ENCODE measurements at regions not wholly inside any gene's neighbourhood (a gene's known extent, or its start where the extent isn't known, plus 50 kb on each side); places are given as distances from the start of the nearest gene placed in this dataset.

- ChIA-PET POLR2A (no interaction called here), CTCF (no interaction called here)
- H3K27ac Mint-ChIP-seq = no peak overlapping the region
- H3K4me1 Mint-ChIP-seq (ENCODE audit: low read depth) = no peaks in the 10 kb centered on the region
- H3K36me3 Mint-ChIP-seq (ENCODE audit: low read depth) = no peaks in the 10 kb centered on the region
- ATAC-seq = no peak
- no peak overlapping the region for H3K4me3 Mint-ChIP-seq
- intact Hi-C loops (cut with micrococcal nuclease) = no loop called here
- H3K9me3 Mint-ChIP-seq = no peaks in the 10 kb centered on the region
- no peaks in the 10 kb centered on the region for H3K27me3 Mint-ChIP-seq
- TF ChIP-seq CTCF (IDR thresholded peaks at IDR 0.05) = no peak
- DNase-seq = no peak
Measured at GRCh38 chr15:37756407-37756806, 178.0 kb upstream of the TMCO5A start.

GRCh38 chr15:37758412-37758811, 176.0 kb upstream of the TMCO5A start:
- ChIA-PET POLR2A (no interaction called here), CTCF (no interaction called here)
- no peak for ATAC-seq
- no peak for DNase-seq
- Mint-ChIP-seq H3K27me3 (no peaks in the 10 kb centered on the region), H3K4me3 (no peak overlapping the region), H3K27ac (no peak overlapping the region), H3K36me3 (ENCODE audit: low read depth) (no peaks in the 10 kb centered on the region), H3K9me3 (no peaks in the 10 kb centered on the region), H3K4me1 (ENCODE audit: low read depth) (no peaks in the 10 kb centered on the region)
- TF ChIP-seq CTCF (IDR thresholded peaks at IDR 0.05) = no peak
- intact Hi-C loops (cut with micrococcal nuclease) = no loop called here

- Mint-ChIP-seq H3K36me3 (ENCODE audit: low read depth) (no peaks in the 10 kb centered on the region), H3K4me1 (ENCODE audit: low read depth) (peaks cover 16% of the 10 kb centered on the region), H3K4me3 (no peak overlapping the region), H3K27me3 (peaks cover 2% of the 10 kb centered on the region), H3K9me3 (peaks cover 2% of the 10 kb centered on the region), H3K27ac (no peak overlapping the region)
- peak; percentile 44 for DNase-seq
- intact Hi-C loops (cut with micrococcal nuclease) = no loop called here
- TF ChIP-seq CTCF (IDR thresholded peaks at IDR 0.05) = peak; percentile 70
- peak; percentile 70 for ATAC-seq
- ChIA-PET POLR2A (no interaction called here), CTCF (interaction anchor here (0.6 to 1.9 kb wide), 6 partner anchors 9 to 590 kb away, joined by 3 to 10 read pairs (median 4); no protein-coding TSS in a partner anchor)
Measured at GRCh38 chr15:37764733-37765191, 169.7 kb upstream of the TMCO5A start.

GRCh38 chr15:37765786-37766185, 168.7 kb upstream of the TMCO5A start:
- CTCF ChIA-PET = no interaction called here

More at GRCh38 chr15:37765786-37766185, 168.7 kb upstream of the TMCO5A start:
- no peak for TF ChIP-seq CTCF (IDR thresholded peaks at IDR 0.05)
- H3K4me1 Mint-ChIP-seq (ENCODE audit: low read depth) = peaks cover 16% of the 10 kb centered on the region
- DNase-seq (peak; percentile 8), ATAC-seq (no peak)
- no peak overlapping the region for H3K27ac Mint-ChIP-seq
- peaks cover 2% of the 10 kb centered on the region for H3K27me3 Mint-ChIP-seq
- POLR2A ChIA-PET = interaction anchor here (0.5 kb wide), 1 partner anchor 111 kb away, joined by 3 read pairs; no protein-coding TSS in a partner anchor
- H3K9me3 Mint-ChIP-seq = peaks cover 2% of the 10 kb centered on the region
- no peaks in the 10 kb centered on the region for H3K36me3 Mint-ChIP-seq (ENCODE audit: low read depth)
- intact Hi-C loops (cut with micrococcal nuclease) = no loop called here
- H3K4me3 Mint-ChIP-seq = no peak overlapping the region
